CD4-positive, alpha-beta T cell (primary cell): ENCODE measurements at regions not wholly inside any gene's neighbourhood (a gene's known extent, or its start where the extent isn't known, plus 50 kb on each side); places are given as distances from the start of the nearest gene placed in this dataset.

Source experiments
- ATAC-seq: fragments of 200-7000 bp; cut with Tn5 transposase; one replicate; pipeline ENCODE4 v1.10.0; 2022; ENCODE audit warnings: mild to moderate bottlenecking; ENCODE audit not compliant: poor library complexity
- CTCF ChIA-PET: fragments of 350-600 bp; sonication (Branson Sonifier 250); formaldehyde crosslinking; loops from one replicate; lab custom pipeline; 2021; ENCODE audit warnings: antibody characterized with exemption, inconsistent platforms; lab: Charles Lee
- POLR2A ChIA-PET: fragments of 350-600 bp; sonication (Branson Sonifier 250); formaldehyde crosslinking; loops from one replicate; lab custom pipeline; 2021; ENCODE audit warnings: antibody characterized with exemption, inconsistent platforms; lab: Charles Lee
- DNase-seq, 14 experiments: peaks; one replicate each; pipeline ENCODE4 v3.0.0-alpha.2; 2013 to 2020; ENCODE audit warnings: mixed read lengths in 2 of 14
- H3K27ac ChIP-seq, 2 donors: one replicate each; pipeline versions ENCODE4 v1.5.1 to v1.7.0; 2013; ENCODE audit warnings: low read length in 2 of 2, low read depth in 1 of 2, mild to moderate bottlenecking in 1 of 2
- H3K27me3 ChIP-seq, 2 experiments: 1 replicate in 1 of 2; 2 replicates in 1 of 2; pipeline versions ENCODE4 v1.6.1 to v1.7.0; 2013; ENCODE audit warnings: low read length in 2 of 2, control low read depth in 1 of 2, mild to moderate bottlenecking in 1 of 2, moderate library complexity in 1 of 2; ENCODE audit not compliant: insufficient read depth in 2 of 2, control insufficient read depth in 1 of 2
- H3K36me3 ChIP-seq: one replicate; pipeline ENCODE4 v1.6.1; 2013; ENCODE audit warnings: low read length, control low read depth; ENCODE audit not compliant: insufficient read depth
- H3K4me1 ChIP-seq: one replicate; pipeline ENCODE4 v1.6.1; 2013; ENCODE audit warnings: low read length, control low read depth; ENCODE audit not compliant: insufficient read depth
- H3K4me3 ChIP-seq: one replicate; pipeline ENCODE4 v1.5.1; 2013; ENCODE audit warnings: mild to moderate bottlenecking, low read length, moderate library complexity
- H3K9me3 ChIP-seq, 2 experiments: 1 replicate in 1 of 2; 2 replicates in 1 of 2; pipeline versions ENCODE4 v1.6.1 to v1.7.0; 2013; ENCODE audit warnings: low read length in 2 of 2, mild to moderate bottlenecking in 2 of 2, control low read depth in 1 of 2, moderate library complexity in 1 of 2; ENCODE audit not compliant: control insufficient read depth in 1 of 2, insufficient read depth in 1 of 2
- H3K27ac Mint-ChIP-seq: one replicate; pipeline ENCODE4 v1.8.0; 2020; ENCODE audit warnings: mixed read lengths
- H3K27me3 Mint-ChIP-seq: one replicate; pipeline ENCODE4 v1.8.0; 2021; ENCODE audit warnings: mixed read lengths
- H3K36me3 Mint-ChIP-seq: one replicate; pipeline ENCODE4 v1.8.0; 2021; ENCODE audit warnings: low read depth, mixed read lengths
- H3K4me1 Mint-ChIP-seq: one replicate; pipeline ENCODE4 v1.8.0; 2021; ENCODE audit warnings: low read depth, mixed read lengths
- H3K4me3 Mint-ChIP-seq: one replicate; pipeline ENCODE4 v1.8.0; 2020; ENCODE audit warnings: mild to moderate bottlenecking, mixed read lengths
- H3K9me3 Mint-ChIP-seq: one replicate; pipeline ENCODE4 v1.8.0; 2020; ENCODE audit warnings: mixed read lengths
- CTCF ChIP-seq: fragments of 200-600 bp; IDR thresholded peaks from one replicate; pipeline ENCODE4 v1.8.0; 2022; ENCODE audit warnings: antibody characterized with exemption, mild to moderate bottlenecking
- intact Hi-C, 2 experiments: fragments of 100-400 bp; cut with DNase I in 1 of 2; cut with micrococcal nuclease in 1 of 2; formaldehyde crosslinking; loops; one replicate each; pipeline versions ENCODE4 v1.15.1 to v1.9.0; 2023 to 2025; cut with DNase I, micrococcal nuclease

- H3K36me3 ChIP-seq = no peaks in the 10 kb centered on the region
- intact Hi-C loops = no loop called here
- peak in 2 of 14 experiments; percentile 37 to 47 for DNase-seq
- H3K4me1 Mint-ChIP-seq = no peaks in the 10 kb centered on the region
- H3K4me3 Mint-ChIP-seq = no peak overlapping the region
- no peak overlapping the region for H3K4me3 ChIP-seq
- H3K36me3 Mint-ChIP-seq = no peaks in the 10 kb centered on the region
- ATAC-seq = no peak
- no peaks in the 10 kb centered on the region for H3K9me3 Mint-ChIP-seq
- CTCF ChIA-PET = no interaction called here
- no peaks in the 10 kb centered on the region for H3K9me3 ChIP-seq
- H3K27me3 Mint-ChIP-seq = no peaks in the 10 kb centered on the region
- no peaks in the 10 kb centered on the region for H3K4me1 ChIP-seq
- TF ChIP-seq CTCF = no peak
- no peak overlapping the region for H3K27ac ChIP-seq
- POLR2A ChIA-PET = no interaction called here
- no peak overlapping the region for H3K27ac Mint-ChIP-seq
- no peaks in the 10 kb centered on the region for H3K27me3 ChIP-seq
Measured at GRCh38 chr6:12621754-12622153, 94.8 kb upstream of the PHACTR1 start.

DNA sequence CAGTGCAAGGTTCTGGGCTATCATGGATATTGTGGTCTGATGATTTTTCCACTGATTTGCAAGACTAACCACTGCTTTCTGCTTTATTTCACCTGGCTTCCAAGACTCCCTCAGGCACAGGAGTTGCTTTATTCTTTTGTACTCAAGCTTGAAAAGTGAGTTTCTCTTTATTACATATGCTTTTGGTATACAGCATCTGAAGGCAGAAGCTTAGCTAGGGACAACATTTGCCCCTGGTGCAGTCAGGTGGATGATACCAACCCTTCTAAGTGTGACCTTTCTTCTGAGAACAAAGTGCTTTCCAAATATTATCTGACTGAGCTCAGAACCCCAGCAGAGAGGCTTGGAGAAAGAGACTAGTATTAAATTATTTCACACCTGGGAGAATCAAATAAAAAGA is 94.0 kb upstream of the PHACTR1 start:
- POLR2A ChIA-PET = no interaction called here
- no peaks in the 10 kb centered on the region for H3K9me3 Mint-ChIP-seq

GRCh38 chr6:12624142-12624837 is 92.3 kb upstream of the PHACTR1 start:
- Mint-ChIP-seq H3K36me3 (no peaks in the 10 kb centered on the region), H3K4me1 (no peaks in the 10 kb centered on the region), H3K9me3 (no peaks in the 10 kb centered on the region), H3K4me3 (no peak overlapping the region), H3K27ac (no peak overlapping the region), H3K27me3 (no peaks in the 10 kb centered on the region)
- Histone ChIP-seq H3K4me3 (no peak overlapping the region), H3K36me3 (no peaks in the 10 kb centered on the region), H3K27ac (no peak overlapping the region), H3K9me3 (no peaks in the 10 kb centered on the region), H3K27me3 (no peaks in the 10 kb centered on the region), H3K4me1 (no peaks in the 10 kb centered on the region)
- ATAC-seq = no peak
- DNase-seq = no peak
- intact Hi-C loops = no loop called here
- POLR2A ChIA-PET = no interaction called here
- CTCF ChIA-PET = no interaction called here
- TF ChIP-seq CTCF = no peak

More for the DNA sequence above, 94.0 kb upstream of the PHACTR1 start:
- Histone ChIP-seq H3K36me3 (no peaks in the 10 kb centered on the region), H3K9me3 (no peaks in the 10 kb centered on the region), H3K27ac (no peak overlapping the region), H3K4me3 (no peak overlapping the region), H3K4me1 (no peaks in the 10 kb centered on the region), H3K27me3 (no peaks in the 10 kb centered on the region)
- no peak for TF ChIP-seq CTCF
- intact Hi-C loops = no loop called here
- Mint-ChIP-seq H3K27ac (no peak overlapping the region), H3K36me3 (no peaks in the 10 kb centered on the region), H3K27me3 (no peaks in the 10 kb centered on the region), H3K4me3 (no peak overlapping the region), H3K4me1 (no peaks in the 10 kb centered on the region)
- ATAC-seq (no peak), DNase-seq (no peak)
- CTCF ChIA-PET = no interaction called here
